ENCODE measurements at regions not wholly inside any gene's neighbourhood (a gene's known extent, or its start where the extent isn't known, plus 50 kb on each side); places are given as distances from the start of the nearest gene placed in this dataset.

GRCh38 chr20:6502219-6502618, 265.3 kb upstream of the BMP2 start:
- TF ChIP-seq CTCF (conservative IDR thresholded peaks at IDR 0.05): no peak
- no peak overlapping the region for H3K27ac ChIP-seq

- no peak for TF ChIP-seq CTCF (conservative IDR thresholded peaks at IDR 0.05)
- no peak overlapping the region for H3K27ac ChIP-seq
These were observed 266.4 kb upstream of the BMP2 start for GRCh38 chr20:6501061-6501460.

- TF ChIP-seq CTCF (conservative IDR thresholded peaks at IDR 0.05): no peak
- H3K27ac ChIP-seq: no peak overlapping the region
These were observed 267.9 kb upstream of the BMP2 start for GRCh38 chr20:6499566-6499965.

GRCh38 chr20:6496874-6497273, 270.6 kb upstream of the BMP2 start:
- TF ChIP-seq CTCF (conservative IDR thresholded peaks at IDR 0.05): no peak

GRCh38 chr20:6495907-6496306, 271.6 kb upstream of the BMP2 start:
- no peak overlapping the region for H3K27ac ChIP-seq
- no peak for TF ChIP-seq CTCF (conservative IDR thresholded peaks at IDR 0.05)

More at GRCh38 chr20:6496874-6497273, 270.6 kb upstream of the BMP2 start:
- H3K27ac ChIP-seq: no peak overlapping the region

- TF ChIP-seq CTCF (conservative IDR thresholded peaks at IDR 0.05): no peak
- no peak overlapping the region for H3K27ac ChIP-seq
These were observed 275.0 kb upstream of the BMP2 start for GRCh38 chr20:6492271-6493055.

GRCh38 chr20:6490849-6491248, 276.6 kb upstream of the BMP2 start:
- no peak for TF ChIP-seq CTCF (conservative IDR thresholded peaks at IDR 0.05)
- no peak overlapping the region for H3K27ac ChIP-seq
